ENCODE measurements at regions not wholly inside any gene's neighbourhood (a gene's known extent, or its start where the extent isn't known, plus 50 kb on each side); places are given as distances from the start of the nearest gene placed in this dataset.

GRCh38 chr16:26801628-26802027, 265.1 kb upstream of the C16orf82 start:
- no peak for TF ChIP-seq POLR2AphosphoS5 (IDR thresholded peaks at IDR 0.05; ENCODE audit: low read length)
- TF ChIP-seq YY1 (IDR thresholded peaks at IDR 0.05; ENCODE audit: low read depth, low read length), result no peak
- no peak for TF ChIP-seq SMC3 (IDR thresholded peaks at IDR 0.05; ENCODE audit: borderline replicate concordance, low read length)

Measured in GM12878 (cell line).